ENCODE measurements at regions not wholly inside any gene's neighbourhood (a gene's known extent, or its start where the extent isn't known, plus 50 kb on each side); places are given as distances from the start of the nearest gene placed in this dataset.

DNA sequence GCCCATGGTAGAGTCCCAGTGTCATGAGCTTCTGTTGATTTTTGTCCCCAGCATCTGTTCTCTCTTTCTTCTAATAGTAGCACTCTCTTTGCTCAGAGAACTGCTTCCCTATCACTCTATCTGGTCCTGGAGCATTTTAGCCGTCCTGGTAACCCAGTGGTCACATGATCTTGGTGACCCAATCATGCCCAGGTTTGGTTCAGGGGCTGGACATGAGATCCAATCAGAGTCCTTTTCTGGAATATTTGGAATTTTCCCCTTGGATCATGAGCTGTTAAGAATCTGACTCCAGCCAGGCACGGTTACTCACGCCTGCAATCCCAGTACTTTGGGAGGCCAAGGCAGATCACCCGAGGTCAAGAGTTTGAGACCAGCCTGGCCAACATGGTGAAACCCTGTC, 197.0 kb downstream of the RAB11FIP4 start:
- no peaks in the 10 kb centered on the region for H3K9me3 Mint-ChIP-seq
- H3K27ac Mint-ChIP-seq, result no peak overlapping the region
- ATAC-seq (replicated peaks) (no peak), DNase-seq (no peak)
- H3K36me3 Mint-ChIP-seq (ENCODE audit: insufficient read depth), result no peaks in the 10 kb centered on the region
- H3K4me1 Mint-ChIP-seq (ENCODE audit: low read depth in 2 of 2), result peaks cover 0 to 2% of the 10 kb centered on the region in 2 donors
- peaks cover 6 to 7% of the 10 kb centered on the region in 2 donors for H3K27me3 Mint-ChIP-seq
- H3K4me3 Mint-ChIP-seq, result no peak overlapping the region

DNA sequence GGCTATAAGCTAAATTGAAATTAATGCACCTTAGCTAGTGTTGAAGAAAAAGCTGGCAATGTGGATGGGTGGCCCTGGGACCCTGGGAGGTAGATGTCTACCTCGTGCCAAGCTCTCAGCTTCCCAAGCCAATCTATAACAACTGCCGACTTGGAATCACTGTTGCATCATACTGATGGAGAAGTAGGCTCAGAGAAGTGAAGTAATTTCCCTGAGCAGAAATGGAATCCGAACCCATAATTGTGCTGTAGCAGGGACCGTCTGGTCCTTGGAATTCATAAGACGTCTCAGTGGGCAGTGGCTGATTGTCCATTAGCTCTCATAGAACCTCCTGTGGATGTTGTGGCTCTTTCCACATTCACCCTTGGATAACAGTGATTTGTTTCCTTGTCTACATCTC, 196.6 kb downstream of the RAB11FIP4 start:
- H3K27me3 Mint-ChIP-seq, result peaks cover 6 to 7% of the 10 kb centered on the region in 2 donors
- peaks cover 0 to 2% of the 10 kb centered on the region in 2 donors for H3K4me1 Mint-ChIP-seq (ENCODE audit: low read depth in 2 of 2)
- H3K9me3 Mint-ChIP-seq, result no peaks in the 10 kb centered on the region
- no peak overlapping the region for H3K27ac Mint-ChIP-seq
- no peak for DNase-seq
- ATAC-seq (replicated peaks), result no peak
- H3K4me3 Mint-ChIP-seq, result no peak overlapping the region
- no peaks in the 10 kb centered on the region for H3K36me3 Mint-ChIP-seq (ENCODE audit: insufficient read depth)
